Spleen (tissue), 7 donors: ENCODE measurements at regions not wholly inside any gene's neighbourhood (a gene's known extent, or its start where the extent isn't known, plus 50 kb on each side); places are given as distances from the start of the nearest gene placed in this dataset.

ENCODE experiments used
- POLR2A ChIP-seq, 3 donors: fragments of 450-650 bp; IDR thresholded peaks; one replicate each; pipeline ENCODE4 v1.5.1; 2017; ENCODE audit warnings: antibody characterized with exemption in 3 of 3, mild to moderate bottlenecking in 1 of 3
- TF ChIP-seq, protein P1 (sequence below), 11 experiments: fragments of 200-600 bp in 7 of 11; fragments of 450-650 bp in 4 of 11; sonication (generic) in 4 of 11; IDR thresholded peaks in 8 of 11; conservative IDR thresholded peaks in 3 of 11; 1 replicate in 7 of 11; 2 replicates in 4 of 11; pipeline versions ENCODE4 v1.4.0 to v1.8.0; 2016 to 2021; ENCODE audit warnings: antibody characterized with exemption in 11 of 11, inconsistent platforms in 4 of 11, mild to moderate bottlenecking in 1 of 11
- donor health status: DM: no; HTN: no; CAD: no; lungs with moderate emphysema.
- donor health status: DM: no; HTN: no; CAD: no.
- donor health status: DM: no; HTN: no; CAD: no.

GRCh38 chr5:5540065-5540464 is 117.6 kb downstream of the ICE1 start:
- TF ChIP-seq, protein P1, sequence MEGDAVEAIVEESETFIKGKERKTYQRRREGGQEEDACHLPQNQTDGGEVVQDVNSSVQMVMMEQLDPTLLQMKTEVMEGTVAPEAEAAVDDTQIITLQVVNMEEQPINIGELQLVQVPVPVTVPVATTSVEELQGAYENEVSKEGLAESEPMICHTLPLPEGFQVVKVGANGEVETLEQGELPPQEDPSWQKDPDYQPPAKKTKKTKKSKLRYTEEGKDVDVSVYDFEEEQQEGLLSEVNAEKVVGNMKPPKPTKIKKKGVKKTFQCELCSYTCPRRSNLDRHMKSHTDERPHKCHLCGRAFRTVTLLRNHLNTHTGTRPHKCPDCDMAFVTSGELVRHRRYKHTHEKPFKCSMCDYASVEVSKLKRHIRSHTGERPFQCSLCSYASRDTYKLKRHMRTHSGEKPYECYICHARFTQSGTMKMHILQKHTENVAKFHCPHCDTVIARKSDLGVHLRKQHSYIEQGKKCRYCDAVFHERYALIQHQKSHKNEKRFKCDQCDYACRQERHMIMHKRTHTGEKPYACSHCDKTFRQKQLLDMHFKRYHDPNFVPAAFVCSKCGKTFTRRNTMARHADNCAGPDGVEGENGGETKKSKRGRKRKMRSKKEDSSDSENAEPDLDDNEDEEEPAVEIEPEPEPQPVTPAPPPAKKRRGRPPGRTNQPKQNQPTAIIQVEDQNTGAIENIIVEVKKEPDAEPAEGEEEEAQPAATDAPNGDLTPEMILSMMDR (IDR thresholded peaks at IDR 0.05 in 8 of 11, conservative IDR thresholded peaks at IDR 0.05 in 3 of 11) = no peak
- no peak for TF ChIP-seq POLR2A (IDR thresholded peaks at IDR 0.05)
